SK-N-SH (cell line): ENCODE measurements at regions not wholly inside any gene's neighbourhood (a gene's known extent, or its start where the extent isn't known, plus 50 kb on each side); places are given as distances from the start of the nearest gene placed in this dataset.

ENCODE experiments used
- EP300 ChIP-seq, 2 experiments: IDR thresholded peaks; 2 replicates each; pipeline versions ENCODE4 v1.4.0 to v1.6.1; 2012; ENCODE audit warnings: borderline replicate concordance in 1 of 2, low read depth in 1 of 2, low read length in 1 of 2
- JUND ChIP-seq: IDR thresholded peaks from 2 replicates; pipeline ENCODE4 v1.4.0; 2012
- NRF1 ChIP-seq: IDR thresholded peaks from 2 replicates; pipeline ENCODE4 v1.6.1; 2012; ENCODE audit warnings: low read depth, mild to moderate bottlenecking, low read length
- POLR2AphosphoS5 ChIP-seq: IDR thresholded peaks from 2 replicates; pipeline ENCODE4 v1.6.1; 2012; ENCODE audit warnings: low read depth, low read length
- RFX5 ChIP-seq: IDR thresholded peaks from 2 replicates; pipeline ENCODE4 v1.6.1; 2012; ENCODE audit warnings: mild to moderate bottlenecking, improper control_type of control experiment, low read length
- TAF1 ChIP-seq: IDR thresholded peaks from 2 replicates; pipeline ENCODE4 v1.6.1; 2012; ENCODE audit warnings: low read depth, mild to moderate bottlenecking, low read length, moderate library complexity, borderline replicate concordance
- TF ChIP-seq, protein P1 (sequence below): fragments of 200-600 bp; sonication (generic); IDR thresholded peaks from 2 replicates; pipeline ENCODE4 v1.6.1; 2017; ENCODE audit warnings: antibody characterized with exemption, mild to moderate bottlenecking, moderate library complexity
- TF ChIP-seq, protein P2 (sequence below): IDR thresholded peaks from 2 replicates; pipeline ENCODE4 v1.4.0; 2012; ENCODE audit warnings: low read depth

DNA sequence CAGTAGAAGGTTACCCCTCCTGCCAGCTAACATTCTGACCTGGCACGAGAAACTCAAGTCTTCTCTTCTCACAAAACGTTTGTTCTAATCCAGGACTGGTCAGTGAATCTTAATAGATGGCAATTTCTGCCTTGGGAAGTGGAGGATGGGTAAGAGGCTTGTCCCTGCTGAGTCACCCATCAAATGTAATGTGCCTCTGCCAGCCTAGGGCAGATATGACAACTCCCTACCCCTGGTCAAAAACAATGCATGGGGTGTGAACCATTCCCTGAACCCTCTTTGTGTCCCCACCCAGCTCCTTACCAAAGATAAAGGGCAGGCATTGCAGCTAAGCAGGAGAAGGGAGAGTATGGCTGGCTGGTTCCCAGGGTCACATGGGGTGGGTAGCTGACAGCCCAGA is 1052.9 kb downstream of the GALC start:
- TF ChIP-seq, protein P1, sequence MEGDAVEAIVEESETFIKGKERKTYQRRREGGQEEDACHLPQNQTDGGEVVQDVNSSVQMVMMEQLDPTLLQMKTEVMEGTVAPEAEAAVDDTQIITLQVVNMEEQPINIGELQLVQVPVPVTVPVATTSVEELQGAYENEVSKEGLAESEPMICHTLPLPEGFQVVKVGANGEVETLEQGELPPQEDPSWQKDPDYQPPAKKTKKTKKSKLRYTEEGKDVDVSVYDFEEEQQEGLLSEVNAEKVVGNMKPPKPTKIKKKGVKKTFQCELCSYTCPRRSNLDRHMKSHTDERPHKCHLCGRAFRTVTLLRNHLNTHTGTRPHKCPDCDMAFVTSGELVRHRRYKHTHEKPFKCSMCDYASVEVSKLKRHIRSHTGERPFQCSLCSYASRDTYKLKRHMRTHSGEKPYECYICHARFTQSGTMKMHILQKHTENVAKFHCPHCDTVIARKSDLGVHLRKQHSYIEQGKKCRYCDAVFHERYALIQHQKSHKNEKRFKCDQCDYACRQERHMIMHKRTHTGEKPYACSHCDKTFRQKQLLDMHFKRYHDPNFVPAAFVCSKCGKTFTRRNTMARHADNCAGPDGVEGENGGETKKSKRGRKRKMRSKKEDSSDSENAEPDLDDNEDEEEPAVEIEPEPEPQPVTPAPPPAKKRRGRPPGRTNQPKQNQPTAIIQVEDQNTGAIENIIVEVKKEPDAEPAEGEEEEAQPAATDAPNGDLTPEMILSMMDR, result no peak
- no peak for TF ChIP-seq NRF1
- no peak for TF ChIP-seq JUND
- TF ChIP-seq POLR2AphosphoS5, result no peak
- no peak for TF ChIP-seq RFX5
- TF ChIP-seq, protein P2, sequence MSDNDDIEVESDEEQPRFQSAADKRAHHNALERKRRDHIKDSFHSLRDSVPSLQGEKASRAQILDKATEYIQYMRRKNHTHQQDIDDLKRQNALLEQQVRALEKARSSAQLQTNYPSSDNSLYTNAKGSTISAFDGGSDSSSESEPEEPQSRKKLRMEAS, result no peak
- no peak for TF ChIP-seq TAF1
- TF ChIP-seq EP300 (IDR thresholded peaks at IDR 0.05; ENCODE audit: borderline replicate concordance in 1 of 2, low read depth in 1 of 2, low read length in 1 of 2), result no peak
